Neural progenitor cell (in vitro differentiated cells): ENCODE measurements at regions not wholly inside any gene's neighbourhood (a gene's known extent, or its start where the extent isn't known, plus 50 kb on each side); places are given as distances from the start of the nearest gene placed in this dataset.

ENCODE experiments used
- CTCF ChIP-seq: fragments of 200-600 bp; sonication (generic); IDR thresholded peaks from 2 replicates; pipeline ENCODE4 v1.5.1; 2017; ENCODE audit warnings: antibody characterized with exemption, mild to moderate bottlenecking
- EZH2 ChIP-seq: fragments of 200-600 bp; sonication (generic); IDR thresholded peaks from 2 replicates; pipeline ENCODE4 v1.6.1; 2017; ENCODE audit warnings: antibody characterized with exemption, mild to moderate bottlenecking, moderate library complexity

- TF ChIP-seq CTCF (no peak), EZH2 (no peak)
Observed at GRCh38 chr6:138562691-138563090, 63.4 kb upstream of the NHSL1 start.
